GM21515 (cell line): ENCODE measurements at regions not wholly inside any gene's neighbourhood (a gene's known extent, or its start where the extent isn't known, plus 50 kb on each side); places are given as distances from the start of the nearest gene placed in this dataset.
"Not testable (repeated sequence)": the region's sequence is repeated elsewhere in the genome, so short reads cannot be mapped to it uniquely, and the experiment has no call there.

Source experiments
- ATAC-seq: cut with Tn5 transposase; IDR thresholded peaks from one replicate; pipeline ENCODE4 v1.9.1; 2021; ENCODE audit not compliant: unreplicated experiment

GRCh38 chr1:191457889-191458288, 700.4 kb upstream of the RGS18 start:
- no peak for ATAC-seq

- ATAC-seq, result no peak
These were observed 698.0 kb upstream of the RGS18 start for GRCh38 chr1:191460234-191460633.

- no peak for ATAC-seq
These were observed 674.3 kb upstream of the RGS18 start for GRCh38 chr1:191483988-191484387.

DNA sequence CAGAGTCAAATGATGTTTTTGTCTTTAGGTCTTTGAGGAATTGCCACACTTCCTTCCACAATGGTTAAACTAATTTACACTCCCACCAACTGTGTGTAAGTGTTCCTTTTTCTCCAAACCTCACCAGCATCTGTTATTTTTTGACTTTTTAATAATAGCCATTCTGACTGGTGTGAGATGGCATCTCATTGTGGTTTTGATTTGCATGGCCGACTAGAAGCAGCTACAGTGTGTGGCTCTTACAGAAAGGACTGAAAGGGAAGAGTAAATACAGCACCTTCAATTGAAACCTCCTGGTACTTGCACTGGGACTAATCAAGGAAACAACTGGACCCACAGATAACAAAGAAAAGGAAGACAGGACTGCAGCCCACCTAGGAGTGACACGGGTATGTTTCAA, 668.0 kb upstream of the RGS18 start:
- no peak for ATAC-seq

DNA sequence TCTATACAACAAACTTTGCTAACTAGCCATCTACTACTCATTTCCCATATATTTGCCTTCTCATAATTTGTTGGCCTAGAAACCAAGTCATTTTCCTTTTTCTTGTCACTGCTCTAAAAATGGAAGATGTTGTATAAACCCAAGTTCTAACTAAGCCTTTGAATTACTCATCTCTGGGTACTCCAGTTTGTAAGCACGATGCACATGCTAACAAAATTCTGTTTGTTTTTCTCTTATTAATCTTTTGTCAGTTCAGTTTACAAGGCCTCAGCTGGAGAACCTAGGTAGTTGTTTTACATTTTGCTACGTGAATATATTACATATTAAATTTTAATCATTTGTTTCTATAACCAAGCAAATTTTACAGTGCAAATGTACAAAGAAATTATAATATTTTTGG, 663.2 kb upstream of the RGS18 start:
- no peak for ATAC-seq

DNA sequence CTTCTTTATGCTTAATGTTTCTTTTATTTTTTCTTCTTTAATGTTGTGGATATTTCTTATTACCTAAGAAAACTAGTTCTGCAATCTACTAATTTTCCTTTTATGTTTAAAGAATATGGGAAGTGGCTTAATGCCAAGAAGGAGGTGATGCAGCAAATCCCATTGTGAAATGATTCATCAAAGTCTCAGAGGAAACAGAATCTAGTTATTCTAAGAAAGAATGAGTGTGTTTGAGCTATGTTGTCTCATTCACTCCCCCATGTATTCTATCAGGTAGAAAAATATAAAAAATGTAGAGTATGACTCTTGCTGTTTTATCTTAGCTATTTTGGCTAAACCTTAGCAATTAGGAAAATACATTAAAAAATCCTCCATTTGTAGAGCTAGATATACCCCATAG, 659.9 kb upstream of the RGS18 start:
- no peak for ATAC-seq

- no peak for ATAC-seq
These were observed 659.4 kb upstream of the RGS18 start for GRCh38 chr1:191498825-191499224.

DNA sequence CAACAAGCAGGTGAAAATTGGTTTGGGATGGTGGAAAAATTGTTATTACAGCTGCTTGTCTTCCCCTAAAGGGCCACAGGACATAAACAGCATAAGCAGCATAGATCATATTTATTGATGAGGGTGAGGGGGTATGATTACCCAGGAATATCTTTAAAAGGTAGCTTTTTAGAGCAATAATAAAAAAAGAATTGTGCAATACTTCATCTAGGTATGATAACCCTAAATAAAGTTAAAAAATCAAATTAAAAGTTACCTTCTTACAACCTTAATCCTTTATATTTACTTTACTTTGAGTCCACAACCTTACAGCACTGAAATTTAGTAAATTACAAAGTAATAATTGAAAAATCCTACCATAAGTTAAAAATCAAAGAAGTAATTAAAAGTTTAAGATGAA, 653.3 kb upstream of the RGS18 start:
- no peak for ATAC-seq

DNA sequence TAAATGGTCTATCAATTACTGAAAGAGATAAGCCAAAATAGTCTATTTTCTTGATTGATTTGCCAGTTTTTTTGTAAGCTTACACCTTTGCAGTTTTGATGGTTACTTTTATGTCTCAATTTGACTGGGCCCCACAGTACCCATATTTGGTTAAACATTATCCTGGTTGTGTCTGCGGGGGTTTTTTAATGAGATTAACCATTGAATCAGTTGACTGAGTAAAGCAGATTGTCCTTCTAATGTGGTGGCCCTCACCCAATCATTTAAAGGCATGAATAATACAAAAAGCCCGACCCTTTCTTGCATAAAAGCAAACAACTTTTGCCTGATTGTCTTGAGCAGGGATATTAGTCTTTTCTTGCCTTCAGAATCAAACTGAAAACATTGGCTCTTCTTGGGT, 650.0 kb upstream of the RGS18 start:
- no peak for ATAC-seq

GRCh38 chr1:191511480-191511879, 646.8 kb upstream of the RGS18 start:
- not testable (repeated sequence) for ATAC-seq

GRCh38 chr1:191517826-191518225, 640.4 kb upstream of the RGS18 start:
- no peak for ATAC-seq

DNA sequence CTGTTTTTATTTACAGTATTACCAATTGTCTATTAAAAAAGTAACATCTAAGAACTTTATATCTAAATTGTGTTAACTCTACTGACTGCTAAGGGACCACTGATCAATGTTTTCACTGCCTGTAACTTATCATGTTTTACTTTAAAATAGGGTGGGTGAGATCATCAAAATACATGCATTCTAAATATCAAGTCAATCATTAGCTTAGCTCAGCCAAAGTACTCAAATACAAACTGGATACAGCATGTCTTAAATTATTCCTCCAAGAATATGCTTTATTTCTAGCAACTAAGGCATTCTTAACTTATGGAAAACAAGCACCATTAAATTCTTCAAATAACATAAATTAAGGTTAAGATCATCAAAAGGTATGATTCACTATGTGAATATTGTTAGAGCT, 638.7 kb upstream of the RGS18 start:
- no peak for ATAC-seq

DNA sequence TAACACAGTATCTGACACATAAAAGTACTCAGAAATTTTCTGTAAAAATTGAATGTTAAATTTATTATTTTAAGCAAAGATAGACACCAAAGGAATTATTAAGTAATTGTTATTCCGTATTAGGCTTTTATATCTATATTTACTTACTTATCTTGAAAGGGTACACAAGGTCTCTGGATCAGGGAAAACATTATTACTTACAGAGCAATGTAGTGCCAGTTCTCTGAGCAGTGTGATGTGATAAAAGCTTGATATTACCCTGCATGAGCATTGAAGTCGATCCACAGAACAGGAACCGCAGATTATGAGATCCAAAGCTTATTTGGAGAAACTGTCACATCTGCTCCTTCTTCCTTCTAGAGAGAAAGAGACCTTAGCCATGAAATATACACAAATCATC, 637.9 kb upstream of the RGS18 start:
- no peak for ATAC-seq

DNA sequence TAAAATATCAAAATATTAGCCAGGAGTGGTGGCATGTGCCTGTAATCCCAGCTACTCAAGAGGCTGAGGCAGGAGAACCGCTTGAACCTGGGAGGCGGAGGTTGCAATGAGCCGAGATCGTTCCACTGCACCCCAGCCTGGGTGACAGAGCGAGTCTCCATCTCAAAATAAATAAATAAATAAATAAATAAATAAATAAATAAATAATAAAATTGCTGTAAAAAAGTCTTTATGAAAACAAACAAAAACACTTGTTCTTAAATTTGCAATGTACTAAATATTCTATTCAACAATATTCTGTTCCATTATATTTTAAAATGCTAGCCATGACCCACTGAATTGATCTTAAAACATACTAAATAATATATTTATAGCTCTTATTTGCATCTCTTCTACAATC, 632.3 kb upstream of the RGS18 start:
- ATAC-seq, result not testable (repeated sequence)

GRCh38 chr1:191528275-191528674, 630.0 kb upstream of the RGS18 start:
- no peak for ATAC-seq

GRCh38 chr1:191530928-191531327, 627.3 kb upstream of the RGS18 start:
- no peak for ATAC-seq

DNA sequence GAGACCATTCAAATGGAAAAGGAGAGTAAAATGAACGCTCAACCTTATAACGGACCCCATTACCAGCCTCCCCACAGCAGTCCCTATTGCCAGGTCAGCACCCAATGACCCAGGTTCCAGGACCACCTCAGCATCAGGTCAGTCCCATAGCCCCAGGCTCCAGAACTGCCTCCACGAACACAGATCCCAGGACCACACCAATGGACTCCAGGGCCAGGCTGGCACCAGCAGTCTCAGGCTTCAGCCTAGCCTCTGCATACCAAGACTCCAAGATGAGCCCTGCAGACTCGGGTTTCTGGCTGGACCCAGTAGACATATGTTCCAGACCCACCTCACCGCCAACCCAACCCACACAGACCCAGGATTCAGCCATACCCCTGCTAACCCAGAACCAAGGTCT, 625.0 kb upstream of the RGS18 start:
- ATAC-seq, result no peak

DNA sequence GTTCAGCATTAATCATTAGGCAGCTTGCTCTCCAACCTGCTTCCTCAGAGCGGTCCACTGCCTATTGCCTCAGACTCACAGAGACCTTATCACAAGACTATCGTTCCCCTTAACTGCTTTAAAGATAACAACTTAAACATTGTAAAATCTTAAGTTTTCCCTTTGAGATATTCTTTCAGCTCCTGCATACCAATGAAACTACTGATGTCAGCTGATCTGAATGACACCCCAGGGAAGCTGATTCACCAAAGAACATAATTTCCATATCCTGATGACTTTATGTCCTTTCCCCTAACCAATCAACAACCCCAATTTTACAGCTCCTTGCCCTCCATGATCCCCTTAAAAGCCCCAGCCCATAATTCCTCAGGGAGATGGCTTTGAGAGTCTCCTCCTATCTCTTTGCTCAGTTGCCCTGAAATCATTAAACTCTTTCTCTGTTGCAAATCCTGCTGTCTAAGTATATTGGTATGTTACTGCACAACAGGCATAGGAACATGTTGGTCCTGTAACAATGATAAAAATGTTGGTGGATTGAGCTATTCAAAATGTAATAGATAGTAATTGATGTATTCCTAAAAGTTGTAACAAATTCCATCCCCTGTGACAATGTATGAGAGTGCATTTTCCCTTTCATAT, 621.4 kb upstream of the RGS18 start:
- ATAC-seq, result no peak

DNA sequence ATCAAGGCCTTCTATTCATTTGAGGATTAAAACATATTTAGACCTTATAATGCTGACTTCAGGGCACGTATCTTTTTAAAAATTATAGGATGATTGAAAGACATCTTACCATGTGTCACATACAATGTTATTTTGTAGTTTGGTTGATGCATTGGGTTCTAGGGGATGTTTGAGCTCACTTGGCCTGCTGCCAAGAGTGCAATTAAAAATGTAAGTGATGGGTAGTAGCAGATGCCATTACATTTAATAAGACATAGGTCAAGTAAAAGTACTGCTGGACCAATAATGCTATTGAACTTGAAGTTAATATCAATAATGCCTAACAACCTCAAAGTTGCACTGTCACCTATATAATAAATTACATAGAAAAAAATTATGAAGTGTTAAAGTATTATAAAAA, 616.5 kb upstream of the RGS18 start:
- ATAC-seq, result no peak

DNA sequence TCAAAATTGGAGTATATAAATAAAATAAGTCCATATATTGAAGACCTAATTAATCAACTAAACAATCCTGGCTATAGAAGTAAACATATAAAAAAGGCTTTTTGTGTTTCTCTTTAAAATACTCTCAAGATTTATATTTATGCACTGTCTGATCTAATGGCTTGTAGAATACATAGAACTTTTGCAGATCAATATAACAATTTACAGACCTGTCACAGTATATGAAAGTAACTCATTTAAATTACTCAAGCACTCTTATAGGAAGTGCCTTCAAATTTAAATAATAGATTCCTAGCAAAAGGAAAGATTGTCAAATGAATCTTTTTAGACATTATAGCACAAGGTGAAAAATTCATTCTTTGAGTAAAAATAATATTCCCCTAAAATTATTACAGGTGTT, 615.8 kb upstream of the RGS18 start:
- no peak for ATAC-seq

DNA sequence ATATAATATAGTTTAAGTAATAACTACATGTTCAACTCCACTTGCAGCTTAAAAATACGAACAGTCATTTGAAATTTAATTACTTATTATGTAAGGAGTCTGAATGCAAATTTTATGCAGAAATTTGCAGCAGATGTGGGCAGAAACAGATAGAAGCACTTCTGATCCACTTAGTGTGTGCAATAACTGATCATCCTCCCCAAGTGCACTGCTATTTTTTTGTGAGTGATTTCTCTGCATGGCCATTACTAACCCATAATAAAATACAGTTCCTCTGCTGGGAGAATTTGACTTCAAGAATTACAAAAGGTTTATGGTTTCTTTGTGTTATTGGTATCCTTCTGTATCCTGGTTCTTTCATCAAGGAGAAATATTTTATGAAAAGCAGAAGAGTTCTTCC, 611.5 kb upstream of the RGS18 start:
- no peak for ATAC-seq

- ATAC-seq, result no peak
These were observed 607.2 kb upstream of the RGS18 start for GRCh38 chr1:191551019-191551418.

DNA sequence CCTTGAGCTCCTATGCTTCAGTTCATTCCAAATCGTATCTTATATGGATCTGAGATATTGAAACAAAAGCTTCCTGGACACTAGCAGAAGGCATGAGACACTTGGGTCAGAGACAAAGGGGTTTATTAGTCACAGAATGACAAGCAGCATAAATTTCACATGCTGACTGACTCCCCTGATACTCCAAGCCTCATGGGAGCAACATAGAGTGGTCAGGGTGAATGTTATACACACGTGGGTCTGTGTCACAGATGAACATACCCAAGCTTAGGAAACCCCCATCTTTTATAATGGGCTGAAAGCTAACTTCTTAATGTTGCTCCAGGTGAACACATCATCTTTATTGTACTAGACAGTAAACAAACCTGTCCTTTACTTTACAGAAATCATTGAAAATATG, 599.9 kb upstream of the RGS18 start:
- no peak for ATAC-seq

GRCh38 chr1:191561276-191561675, 597.0 kb upstream of the RGS18 start:
- ATAC-seq, result no peak
